Tibial artery (tissue), 4 donors: ENCODE measurements at regions not wholly inside any gene's neighbourhood (a gene's known extent, or its start where the extent isn't known, plus 50 kb on each side); places are given as distances from the start of the nearest gene placed in this dataset.

ENCODE experiments used
- DNase-seq, 2 donors: peaks; one replicate each; pipeline ENCODE4 v3.0.0-alpha.2; 2019
- H3K27ac ChIP-seq, 2 donors: fragments of 200-600 bp; sonication (generic) in 1 of 2; 1 replicate in 1 of 2; 2 replicates in 1 of 2; pipeline ENCODE4 v1.5.1; 2018 to 2019; ENCODE audit warnings: mild to moderate bottlenecking in 1 of 2
- H3K27me3 ChIP-seq, 2 donors: fragments of 200-600 bp; sonication (generic) in 1 of 2; one replicate each; pipeline versions ENCODE4 v1.5.1 to v1.6.0; 2016 to 2019
- H3K36me3 ChIP-seq, 3 donors: fragments of 200-600 bp; sonication (generic) in 2 of 3; one replicate each; pipeline ENCODE4 v1.5.1; 2016 to 2019; ENCODE audit warnings: mild to moderate bottlenecking in 2 of 3
- H3K4me1 ChIP-seq, 4 donors: fragments of 200-600 bp; sonication (generic) in 2 of 4; 1 replicate in 3 of 4; 2 replicates in 1 of 4; pipeline ENCODE4 v1.5.1; 2016 to 2019
- H3K4me3 ChIP-seq, 2 donors: fragments of 200-600 bp; sonication (generic) in 1 of 2; 1 replicate in 1 of 2; 2 replicates in 1 of 2; pipeline ENCODE4 v1.5.1; 2018 to 2019; ENCODE audit warnings: mild to moderate bottlenecking in 2 of 2
- H3K9me3 ChIP-seq, 3 donors: fragments of 200-600 bp; sonication (generic) in 1 of 3; one replicate each; pipeline ENCODE4 v1.5.1; 2016 to 2019
- intact Hi-C: fragments of 100-400 bp; cut with DNase I; formaldehyde crosslinking; loops from one replicate; pipeline ENCODE4 v1.15.0; 2023; ENCODE audit warnings: low total_unique reads
- TF ChIP-seq, protein P1 (sequence below), 2 experiments: fragments of 200-600 bp in 1 of 2; fragments of 450-650 bp in 1 of 2; IDR thresholded peaks; one replicate each; pipeline ENCODE4 v1.5.1; 2017 to 2019; ENCODE audit warnings: antibody characterized with exemption in 2 of 2, mild to moderate bottlenecking in 1 of 2, moderate library complexity in 1 of 2

DNA sequence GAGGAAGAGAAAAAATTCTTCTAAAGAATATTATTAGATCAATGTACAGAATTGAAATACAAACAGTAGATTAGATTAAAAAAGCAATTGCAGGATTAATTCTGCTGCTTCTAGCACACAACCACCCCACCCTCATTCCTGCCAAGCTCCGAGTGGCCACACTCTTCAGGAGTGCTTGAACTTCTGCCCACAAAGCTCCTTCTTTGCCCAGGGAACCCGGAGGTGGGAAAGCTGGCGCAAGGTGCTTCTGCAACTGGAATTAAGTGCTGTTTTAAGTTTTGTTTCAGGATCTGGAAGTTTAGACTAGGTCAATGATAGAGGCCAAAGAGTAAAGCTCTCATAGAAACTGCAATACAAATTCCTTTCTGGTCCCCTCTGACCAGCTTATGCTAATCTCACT lies 94.1 kb upstream of the BMP4 start:
- no peak for DNase-seq
- TF ChIP-seq, protein P1, sequence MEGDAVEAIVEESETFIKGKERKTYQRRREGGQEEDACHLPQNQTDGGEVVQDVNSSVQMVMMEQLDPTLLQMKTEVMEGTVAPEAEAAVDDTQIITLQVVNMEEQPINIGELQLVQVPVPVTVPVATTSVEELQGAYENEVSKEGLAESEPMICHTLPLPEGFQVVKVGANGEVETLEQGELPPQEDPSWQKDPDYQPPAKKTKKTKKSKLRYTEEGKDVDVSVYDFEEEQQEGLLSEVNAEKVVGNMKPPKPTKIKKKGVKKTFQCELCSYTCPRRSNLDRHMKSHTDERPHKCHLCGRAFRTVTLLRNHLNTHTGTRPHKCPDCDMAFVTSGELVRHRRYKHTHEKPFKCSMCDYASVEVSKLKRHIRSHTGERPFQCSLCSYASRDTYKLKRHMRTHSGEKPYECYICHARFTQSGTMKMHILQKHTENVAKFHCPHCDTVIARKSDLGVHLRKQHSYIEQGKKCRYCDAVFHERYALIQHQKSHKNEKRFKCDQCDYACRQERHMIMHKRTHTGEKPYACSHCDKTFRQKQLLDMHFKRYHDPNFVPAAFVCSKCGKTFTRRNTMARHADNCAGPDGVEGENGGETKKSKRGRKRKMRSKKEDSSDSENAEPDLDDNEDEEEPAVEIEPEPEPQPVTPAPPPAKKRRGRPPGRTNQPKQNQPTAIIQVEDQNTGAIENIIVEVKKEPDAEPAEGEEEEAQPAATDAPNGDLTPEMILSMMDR (IDR thresholded peaks at IDR 0.05), result no peak
- Histone ChIP-seq H3K27ac (no peak overlapping the region), H3K9me3 (no peaks in the 10 kb centered on the region), H3K27me3 (no peaks in the 10 kb centered on the region), H3K36me3 (no peaks in the 10 kb centered on the region), H3K4me1 (no peaks in the 10 kb centered on the region), H3K4me3 (no peak overlapping the region)
- intact Hi-C loops, result no loop called here

DNA sequence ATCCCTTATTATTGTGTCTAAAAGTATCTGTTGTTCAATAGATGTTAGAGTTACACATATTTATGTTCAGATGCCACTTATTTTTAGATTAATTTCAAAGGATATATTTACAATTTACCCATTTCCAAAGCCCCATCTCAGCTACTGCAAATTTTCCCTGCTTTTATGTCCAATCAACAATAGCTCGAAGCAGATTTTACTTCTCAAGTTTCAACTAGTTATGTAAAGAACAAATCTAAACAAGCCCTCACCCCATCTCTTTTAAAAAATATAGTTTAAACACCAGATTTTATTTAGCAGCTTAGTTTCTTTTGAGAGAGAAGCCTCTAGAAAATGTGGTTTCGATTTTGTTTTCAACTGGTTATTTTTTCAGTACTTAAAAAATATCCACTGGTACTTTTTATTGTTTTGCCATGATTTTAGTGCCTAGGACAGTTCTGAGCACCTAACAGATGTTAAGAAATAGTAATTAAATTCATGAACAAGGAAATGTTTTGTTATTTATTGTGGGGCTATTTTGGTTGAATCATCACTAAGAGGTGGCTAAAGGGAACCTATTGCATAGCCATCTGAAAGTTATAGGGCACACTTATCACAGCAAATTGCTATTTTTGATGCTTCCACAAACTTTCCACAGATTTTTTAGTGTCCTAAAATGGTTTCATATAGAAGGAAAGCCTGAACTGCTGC lies 96.2 kb upstream of the BMP4 start:
- intact Hi-C loops, result no loop called here
- Histone ChIP-seq H3K4me1 (no peaks in the 10 kb centered on the region), H3K27ac (no peak overlapping the region), H3K9me3 (no peaks in the 10 kb centered on the region), H3K27me3 (no peaks in the 10 kb centered on the region), H3K4me3 (no peak overlapping the region), H3K36me3 (no peaks in the 10 kb centered on the region)
- no peak for DNase-seq
- TF ChIP-seq, protein P1 (IDR thresholded peaks at IDR 0.05), result no peak

DNA sequence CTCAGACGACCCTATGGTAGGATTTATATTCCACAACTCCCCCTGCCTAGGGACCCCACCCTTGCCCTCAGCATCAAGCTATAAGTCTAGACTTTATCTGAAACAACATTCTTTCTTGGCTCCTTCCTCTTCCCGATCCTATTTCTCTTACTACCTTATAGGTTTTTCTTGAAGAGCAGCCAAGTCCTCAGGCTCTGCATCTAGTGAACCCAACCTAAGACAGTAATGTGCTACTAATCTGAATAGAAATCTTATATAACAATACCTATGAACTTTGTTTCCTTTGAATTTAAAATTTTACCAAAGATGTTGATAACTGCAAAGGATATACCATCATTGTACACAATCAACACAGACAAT lies 96.7 kb upstream of the BMP4 start:
- Histone ChIP-seq H3K4me1 (no peaks in the 10 kb centered on the region), H3K27ac (no peak overlapping the region), H3K27me3 (no peaks in the 10 kb centered on the region), H3K36me3 (no peaks in the 10 kb centered on the region), H3K9me3 (no peaks in the 10 kb centered on the region), H3K4me3 (no peak overlapping the region)
- no peak for DNase-seq
- intact Hi-C loops, result no loop called here
- TF ChIP-seq, protein P1 (IDR thresholded peaks at IDR 0.05), result no peak

DNA sequence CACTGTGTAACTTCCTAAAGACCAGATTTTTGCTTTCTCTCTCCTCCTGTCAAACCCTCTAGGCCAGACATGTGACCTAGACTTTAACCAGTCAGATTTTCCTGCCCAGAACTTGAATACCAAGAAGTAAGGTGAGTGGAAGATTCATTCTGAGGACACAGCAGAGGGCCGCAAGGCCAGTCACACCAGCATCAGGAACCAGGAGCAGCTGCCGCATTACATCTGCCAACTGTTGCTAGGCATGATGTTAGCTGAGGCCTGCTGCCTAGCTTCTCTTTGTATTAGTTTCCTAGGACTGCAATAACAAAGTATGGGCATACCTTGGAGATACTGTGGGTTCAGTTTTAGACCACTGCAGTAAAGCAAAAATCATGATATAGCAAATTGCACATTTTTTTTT lies 101.9 kb upstream of the BMP4 start:
- Histone ChIP-seq H3K4me3 (no peak overlapping the region), H3K9me3 (no peaks in the 10 kb centered on the region), H3K36me3 (no peaks in the 10 kb centered on the region), H3K4me1 (no peaks in the 10 kb centered on the region), H3K27me3 (no peaks in the 10 kb centered on the region), H3K27ac (no peak overlapping the region)
- TF ChIP-seq, protein P1 (IDR thresholded peaks at IDR 0.05), result no peak
- intact Hi-C loops, result no loop called here
- DNase-seq, result no peak

DNA sequence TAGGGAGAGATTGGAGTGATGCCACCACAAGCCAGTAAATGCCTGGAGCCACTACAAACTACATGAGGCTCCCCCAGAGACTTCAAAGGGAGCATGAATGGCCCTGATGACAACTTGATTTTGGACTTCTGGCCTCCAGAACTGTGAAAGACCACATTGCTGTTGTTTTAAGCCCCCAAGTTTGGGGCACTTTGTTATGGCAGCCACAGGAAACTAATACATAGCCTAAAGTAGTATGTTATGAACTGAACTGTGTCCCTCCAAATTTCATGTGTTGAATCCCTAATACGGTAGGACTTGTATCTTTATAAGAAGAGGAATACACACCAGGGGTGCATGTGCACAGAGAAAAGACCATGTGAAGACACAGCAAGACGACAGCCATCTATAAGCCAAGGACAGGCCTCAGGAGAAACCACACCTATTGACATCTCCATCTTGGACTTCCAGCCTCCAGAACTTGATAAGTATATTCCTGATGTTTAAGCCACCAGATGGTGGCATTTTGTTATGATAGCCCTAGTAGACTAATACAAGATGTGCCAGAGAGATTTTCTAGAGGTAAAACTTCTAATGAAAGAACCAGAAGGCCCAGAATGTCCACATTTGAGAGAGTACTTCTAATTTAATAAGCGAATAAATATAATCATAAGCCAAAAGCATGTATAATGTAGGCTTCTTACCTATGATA lies 127.1 kb upstream of the BMP4 start:
- TF ChIP-seq, protein P1 (IDR thresholded peaks at IDR 0.05), result peak in 1 of 2 experiments; percentile 8
- Histone ChIP-seq H3K4me1 (peaks cover 0 to 14% (median 0%) of the 10 kb centered on the region in 4 donors), H3K4me3 (no peak overlapping the region), H3K36me3 (no peaks in the 10 kb centered on the region), H3K9me3 (no peaks in the 10 kb centered on the region), H3K27me3 (no peaks in the 10 kb centered on the region), H3K27ac (no peak overlapping the region)
- no peak for DNase-seq
- intact Hi-C loops, result no loop called here
